B cell (primary cell): ENCODE measurements at regions not wholly inside any gene's neighbourhood (a gene's known extent, or its start where the extent isn't known, plus 50 kb on each side); places are given as distances from the start of the nearest gene placed in this dataset.
"Not testable (repeated sequence)": the region's sequence is repeated elsewhere in the genome, so short reads cannot be mapped to it uniquely, and the experiment has no call there.

Experiments
- ATAC-seq: fragments of 200-7000 bp; cut with Tn5 transposase; one replicate; pipeline ENCODE4 v1.10.0; 2021; ENCODE audit warnings: low read depth, mild to moderate bottlenecking, moderate number of reproducible peaks, moderate library complexity
- CTCF ChIA-PET: fragments of 350-600 bp; sonication (Branson Sonifier 250); formaldehyde crosslinking; loops from one replicate; lab custom pipeline; 2021; ENCODE audit warnings: antibody characterized with exemption, inconsistent platforms; lab: Charles Lee
- POLR2A ChIA-PET: fragments of 350-600 bp; sonication (Branson Sonifier 250); formaldehyde crosslinking; loops from one replicate; lab custom pipeline; 2021; ENCODE audit warnings: antibody characterized with exemption; lab: Charles Lee
- DNase-seq: peaks from one replicate; pipeline ENCODE4 v3.0.0; 2013
- H2AFZ ChIP-seq: 2 replicates; pipeline ENCODE4 v1.6.1; 2012; ENCODE audit warnings: mild to moderate bottlenecking, low read depth, low read length; ENCODE audit not compliant: insufficient read depth, poor library complexity, severe bottlenecking
- H3K27ac ChIP-seq, 2 donors: 1 replicate in 1 of 2; 2 replicates in 1 of 2; pipeline ENCODE4 v1.5.1; 2012 to 2013; ENCODE audit warnings: low read length in 2 of 2, mild to moderate bottlenecking in 2 of 2, moderate library complexity in 1 of 2
- H3K27me3 ChIP-seq, 4 experiments: fragments of 200-600 bp in 1 of 4; sonication (generic) in 1 of 4; replicated peaks in 1 of 4; 1 replicate in 2 of 4; 2 replicates in 2 of 4; pipeline versions ENCODE4 v1.6.1 to v1.7.0; 2013 to 2016; ENCODE audit warnings: low read length in 3 of 4, mild to moderate bottlenecking in 2 of 4, mixed read lengths in 1 of 4, moderate library complexity in 1 of 4; ENCODE audit not compliant: insufficient read depth in 4 of 4, control insufficient read depth in 3 of 4; ENCODE audit errors: control extremely low read depth in 1 of 4
- H3K36me3 ChIP-seq, 2 experiments: replicated peaks in 1 of 2; 1 replicate in 1 of 2; 2 replicates in 1 of 2; pipeline versions ENCODE4 v1.6.1 to v1.7.1; 2013; ENCODE audit warnings: low read length in 1 of 2; ENCODE audit not compliant: insufficient read depth in 2 of 2, control insufficient read depth in 1 of 2; ENCODE audit errors: control extremely low read depth in 1 of 2, extremely low read depth in 1 of 2
- H3K4me1 ChIP-seq, 2 donors: fragments of 200-600 bp in 1 of 2; sonication (generic) in 1 of 2; 1 replicate in 1 of 2; 2 replicates in 1 of 2; pipeline versions ENCODE4 v1.5.1 to v1.6.1; 2013 to 2017; ENCODE audit warnings: low read length in 2 of 2; ENCODE audit not compliant: control insufficient read depth in 2 of 2, insufficient read depth in 2 of 2
- H3K4me2 ChIP-seq: replicated peaks from 2 replicates; pipeline ENCODE3; 2012; ENCODE audit warnings: mild to moderate bottlenecking, low read depth, low read length; ENCODE audit not compliant: poor library complexity, severe bottlenecking
- H3K4me3 ChIP-seq, 5 experiments: fragments of 200-600 bp in 1 of 5; sonication (generic) in 1 of 5; 1 replicate in 3 of 5; 2 replicates in 2 of 5; pipeline versions ENCODE4 v1.5.1 to v1.7.0; 2011 to 2016; ENCODE audit warnings: low read length in 4 of 5, mild to moderate bottlenecking in 4 of 5, low read depth in 2 of 5, control low read depth in 1 of 5, moderate library complexity in 1 of 5; ENCODE audit not compliant: insufficient read depth in 1 of 5; ENCODE audit errors: control extremely low read depth in 1 of 5, extremely low read depth in 1 of 5
- H3K79me2 ChIP-seq: fragments of 200-600 bp; sonication (generic); one replicate; pipeline ENCODE4 v1.6.0; 2016; ENCODE audit warnings: low read length; ENCODE audit not compliant: control insufficient read depth, insufficient read depth
- H3K9ac ChIP-seq: fragments of 200-600 bp; sonication (generic); 2 replicates; pipeline ENCODE4 v1.6.1; 2017; ENCODE audit warnings: mild to moderate bottlenecking, low read length, moderate library complexity
- H3K9me3 ChIP-seq, 3 donors: one replicate each; pipeline versions ENCODE4 v1.6.1 to v1.7.1; 2013; ENCODE audit warnings: low read length in 2 of 3; ENCODE audit not compliant: control insufficient read depth in 2 of 3, insufficient read depth in 1 of 3; ENCODE audit errors: control extremely low read depth in 1 of 3
- H4K20me1 ChIP-seq: 2 replicates; pipeline ENCODE4 v1.6.0; 2012; ENCODE audit warnings: mild to moderate bottlenecking, low read length; ENCODE audit not compliant: insufficient read depth, control insufficient read depth, poor library complexity, severe bottlenecking
- H3K27ac Mint-ChIP-seq: one replicate; pipeline ENCODE4 v1.8.0; 2021; ENCODE audit warnings: mixed read lengths
- H3K27me3 Mint-ChIP-seq: one replicate; pipeline ENCODE4 v1.8.0; 2021; ENCODE audit warnings: mixed read lengths
- H3K4me1 Mint-ChIP-seq: one replicate; pipeline ENCODE4 v1.8.0; 2021; ENCODE audit warnings: mixed read lengths
- H3K4me3 Mint-ChIP-seq: one replicate; pipeline ENCODE4 v1.8.0; 2021; ENCODE audit warnings: mixed read lengths
- H3K9me3 Mint-ChIP-seq: one replicate; pipeline ENCODE4 v1.8.0; 2022; ENCODE audit warnings: mixed read lengths; ENCODE audit not compliant: insufficient read depth
- CTCF ChIP-seq: fragments of 200-600 bp; IDR thresholded peaks from one replicate; pipeline ENCODE4 v1.8.0; 2022; ENCODE audit warnings: antibody characterized with exemption, mild to moderate bottlenecking
- EZH2 ChIP-seq: IDR thresholded peaks from 2 replicates; pipeline ENCODE4 v1.6.1; 2012; ENCODE audit warnings: borderline replicate concordance, low read depth, mild to moderate bottlenecking, moderate library complexity, low read length; ENCODE audit not compliant: insufficient read depth, poor library complexity, severe bottlenecking
- WGBS: methylation state at CpG from one replicate; pipeline ENCODE4 v1.1.5; 2013; ENCODE audit warnings: missing lambda C conversion rate; ENCODE audit not compliant: insufficient coverage; 5-methylcytosine and 5-hydroxymethylcytosine counted together
- intact Hi-C: fragments of 100-400 bp; cut with micrococcal nuclease; formaldehyde crosslinking; loops from one replicate; pipeline ENCODE4 v1.10.0; 2022

DNA sequence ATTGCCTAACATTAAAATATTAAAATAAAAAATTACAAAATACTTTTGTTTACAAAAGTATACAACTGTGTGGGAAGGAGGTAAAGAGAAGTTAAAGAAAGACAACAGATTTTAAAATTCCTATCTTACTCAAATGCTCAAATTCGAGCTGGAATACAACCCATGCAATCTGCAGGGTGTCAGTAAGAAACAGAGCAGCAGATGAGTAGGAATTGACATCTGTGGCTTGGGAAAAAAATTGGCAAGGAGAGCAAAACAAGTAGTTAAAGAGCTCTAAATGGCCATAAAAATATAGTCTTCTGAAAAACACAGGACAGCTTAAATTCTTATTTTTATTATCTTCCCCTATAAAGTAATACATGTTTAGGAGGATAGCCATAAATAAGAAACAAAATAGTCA, 1609.0 kb upstream of the AGA start:
- H3K4me1 ChIP-seq, result no peaks in the 10 kb centered on the region
- H4K20me1 ChIP-seq, result no peaks in the 10 kb centered on the region
- no peaks in the 10 kb centered on the region for H3K36me3 ChIP-seq
- WGBS, result no CpG with 5 or more reads among the region's 1 CpG
- H3K27ac ChIP-seq, result no peak overlapping the region
- H3K9ac ChIP-seq, result no peak overlapping the region
- TF ChIP-seq EZH2, result no peak
- no peaks in the 10 kb centered on the region for H3K79me2 ChIP-seq
- POLR2A ChIA-PET, result no interaction called here
- H3K4me2 ChIP-seq, result no peak overlapping the region
- Mint-ChIP-seq H3K4me1 (no peaks in the 10 kb centered on the region), H3K9me3 (no peaks in the 10 kb centered on the region), H3K27me3 (no peaks in the 10 kb centered on the region), H3K4me3 (no peak overlapping the region), H3K27ac (no peak overlapping the region)
- DNase-seq (no peak), ATAC-seq (no peak)
- CTCF ChIA-PET, result no interaction called here
- no peaks in the 10 kb centered on the region for H3K27me3 ChIP-seq
- H3K4me3 ChIP-seq, result no peak overlapping the region
- H3K9me3 ChIP-seq, result no peaks in the 10 kb centered on the region
- H2AFZ ChIP-seq, result no peak overlapping the region
- intact Hi-C loops, result no loop called here

DNA sequence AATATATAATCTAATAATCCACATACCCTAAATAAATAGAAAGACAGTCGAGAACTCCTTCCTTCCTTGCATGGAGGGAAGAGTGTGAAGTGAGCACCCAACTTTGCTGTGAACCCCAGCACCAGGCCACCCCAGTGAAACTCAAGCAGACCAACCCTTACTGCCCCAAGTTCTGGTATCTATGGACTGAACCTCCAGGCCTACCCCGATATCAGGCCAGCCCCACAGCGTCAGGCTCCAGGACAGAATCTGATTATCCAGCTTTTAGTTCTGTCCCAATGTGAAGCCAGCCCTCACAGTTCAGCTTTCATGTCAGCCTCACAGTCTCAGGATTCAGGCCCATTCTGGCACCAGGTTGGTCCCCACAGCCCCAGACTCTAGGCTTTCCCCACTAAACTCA, 1617.2 kb upstream of the AGA start:
- no peak overlapping the region for H3K27ac ChIP-seq
- intact Hi-C loops, result no loop called here
- no peaks in the 10 kb centered on the region for H3K27me3 Mint-ChIP-seq
- no peaks in the 10 kb centered on the region for H3K79me2 ChIP-seq
- H3K4me1 ChIP-seq, result no peaks in the 10 kb centered on the region
- TF ChIP-seq CTCF (no peak), EZH2 (no peak)
- WGBS, result 100% methylated on average over 2 of the region's 3 CpGs
- no peak overlapping the region for H3K9ac ChIP-seq
- ChIA-PET CTCF (no interaction called here), POLR2A (no interaction called here)
- H3K4me1 Mint-ChIP-seq, result no peaks in the 10 kb centered on the region
- H4K20me1 ChIP-seq, result no peaks in the 10 kb centered on the region
- no peaks in the 10 kb centered on the region for H3K36me3 ChIP-seq
- H3K4me2 ChIP-seq, result no peak overlapping the region
- no peak overlapping the region for H3K27ac Mint-ChIP-seq
- peaks cover 0 to 9% (median 0%) of the 10 kb centered on the region in 3 donors for H3K9me3 ChIP-seq
- ATAC-seq, result no peak
- no peaks in the 10 kb centered on the region for H3K27me3 ChIP-seq
- peaks cover 4% of the 10 kb centered on the region for H3K9me3 Mint-ChIP-seq
- H3K4me3 ChIP-seq, result no peak overlapping the region
- DNase-seq, result no peak
- no peak overlapping the region for H3K4me3 Mint-ChIP-seq
- H2AFZ ChIP-seq, result no peak overlapping the region

GRCh38 chr4:179066254-179066653, 1624.0 kb upstream of the AGA start:
- H3K4me1 ChIP-seq, H3K9me3 Mint-ChIP-seq, POLR2A ChIA-PET, H3K9ac ChIP-seq, H3K9me3 ChIP-seq, DNase-seq, H3K4me3 Mint-ChIP-seq, H3K4me2 ChIP-seq, H3K27ac ChIP-seq, intact Hi-C loops, H4K20me1 ChIP-seq, H3K79me2 ChIP-seq, H3K27ac Mint-ChIP-seq, CTCF ChIA-PET, H3K27me3 ChIP-seq, H3K36me3 ChIP-seq, H2AFZ ChIP-seq, H3K27me3 Mint-ChIP-seq, H3K4me1 Mint-ChIP-seq, H3K4me3 ChIP-seq, ATAC-seq: not testable (repeated sequence)
- 93% methylated on average over 6 of the region's 12 CpGs for WGBS
